ENCODE measurements at regions not wholly inside any gene's neighbourhood (a gene's known extent, or its start where the extent isn't known, plus 50 kb on each side); places are given as distances from the start of the nearest gene placed in this dataset.

- TF ChIP-seq, protein P1, sequence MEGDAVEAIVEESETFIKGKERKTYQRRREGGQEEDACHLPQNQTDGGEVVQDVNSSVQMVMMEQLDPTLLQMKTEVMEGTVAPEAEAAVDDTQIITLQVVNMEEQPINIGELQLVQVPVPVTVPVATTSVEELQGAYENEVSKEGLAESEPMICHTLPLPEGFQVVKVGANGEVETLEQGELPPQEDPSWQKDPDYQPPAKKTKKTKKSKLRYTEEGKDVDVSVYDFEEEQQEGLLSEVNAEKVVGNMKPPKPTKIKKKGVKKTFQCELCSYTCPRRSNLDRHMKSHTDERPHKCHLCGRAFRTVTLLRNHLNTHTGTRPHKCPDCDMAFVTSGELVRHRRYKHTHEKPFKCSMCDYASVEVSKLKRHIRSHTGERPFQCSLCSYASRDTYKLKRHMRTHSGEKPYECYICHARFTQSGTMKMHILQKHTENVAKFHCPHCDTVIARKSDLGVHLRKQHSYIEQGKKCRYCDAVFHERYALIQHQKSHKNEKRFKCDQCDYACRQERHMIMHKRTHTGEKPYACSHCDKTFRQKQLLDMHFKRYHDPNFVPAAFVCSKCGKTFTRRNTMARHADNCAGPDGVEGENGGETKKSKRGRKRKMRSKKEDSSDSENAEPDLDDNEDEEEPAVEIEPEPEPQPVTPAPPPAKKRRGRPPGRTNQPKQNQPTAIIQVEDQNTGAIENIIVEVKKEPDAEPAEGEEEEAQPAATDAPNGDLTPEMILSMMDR (IDR thresholded peaks at IDR 0.05), result no peak
- TF ChIP-seq POLR2A (IDR thresholded peaks at IDR 0.05) (no peak), POLR2AphosphoS5 (IDR thresholded peaks at IDR 0.05) (no peak)
Observed at GRCh38 chr15:96732704-96733103, 402.2 kb downstream of the NR2F2 start.

Measured in breast epithelium (tissue), 3 donors.